ENCODE measurements at regions not wholly inside any gene's neighbourhood (a gene's known extent, or its start where the extent isn't known, plus 50 kb on each side); places are given as distances from the start of the nearest gene placed in this dataset.

GRCh38 chr3:59631482-59631881 lies 581.7 kb upstream of the CFAP20DC start:
- DNase-seq (ENCODE audit: low spot score) = no peak
- in situ Hi-C loops (cut with MboI; ENCODE audit: low sequenced_read_pairs, unreplicated experiment) = no loop called here
- TF ChIP-seq CTCF (IDR thresholded peaks at IDR 0.05; ENCODE audit: borderline replicate concordance, control extremely low read depth, extremely low read depth, insufficient read depth, missing control alignments) = no peak

GRCh38 chr3:59621037-59621436 lies 571.2 kb upstream of the CFAP20DC start:
- TF ChIP-seq CTCF (IDR thresholded peaks at IDR 0.05; ENCODE audit: borderline replicate concordance, control extremely low read depth, extremely low read depth, insufficient read depth, missing control alignments) = no peak
- in situ Hi-C loops (cut with MboI; ENCODE audit: low sequenced_read_pairs, unreplicated experiment) = no loop called here
- DNase-seq (ENCODE audit: low spot score) = no peak

- TF ChIP-seq CTCF (IDR thresholded peaks at IDR 0.05; ENCODE audit: borderline replicate concordance, control extremely low read depth, extremely low read depth, insufficient read depth, missing control alignments) = no peak
- in situ Hi-C loops (cut with MboI; ENCODE audit: low sequenced_read_pairs, unreplicated experiment) = no loop called here
- DNase-seq (ENCODE audit: low spot score) = no peak
Observed at GRCh38 chr3:59620325-59620724, 570.5 kb upstream of the CFAP20DC start.

- no peak for TF ChIP-seq CTCF (IDR thresholded peaks at IDR 0.05; ENCODE audit: borderline replicate concordance, control extremely low read depth, extremely low read depth, insufficient read depth, missing control alignments)
- DNase-seq (ENCODE audit: low spot score) = no peak
- in situ Hi-C loops (cut with MboI; ENCODE audit: low sequenced_read_pairs, unreplicated experiment) = no loop called here
Observed at GRCh38 chr3:59612444-59612715, 562.6 kb upstream of the CFAP20DC start.

- in situ Hi-C loops (cut with MboI; ENCODE audit: low sequenced_read_pairs, unreplicated experiment) = no loop called here
Observed at GRCh38 chr3:59611649-59612443, 562.0 kb upstream of the CFAP20DC start.

GRCh38 chr3:59609657-59610348 lies 560.0 kb upstream of the CFAP20DC start:
- TF ChIP-seq CTCF (IDR thresholded peaks at IDR 0.05; ENCODE audit: borderline replicate concordance, control extremely low read depth, extremely low read depth, insufficient read depth, missing control alignments) = no peak
- DNase-seq (ENCODE audit: low spot score) = no peak
- in situ Hi-C loops (cut with MboI; ENCODE audit: low sequenced_read_pairs, unreplicated experiment) = no loop called here

More at GRCh38 chr3:59611649-59612443, 562.0 kb upstream of the CFAP20DC start:
- DNase-seq (ENCODE audit: low spot score) = no peak
- no peak for TF ChIP-seq CTCF (IDR thresholded peaks at IDR 0.05; ENCODE audit: borderline replicate concordance, control extremely low read depth, extremely low read depth, insufficient read depth, missing control alignments)
